Activated naive CD8-positive, alpha-beta T cell treated with anti-CD3 and anti-CD28 coated beads, Interleukin-2, amount 50 U/mL, for 24 hours (primary cell): ENCODE measurements at regions not wholly inside any gene's neighbourhood (a gene's known extent, or its start where the extent isn't known, plus 50 kb on each side); places are given as distances from the start of the nearest gene placed in this dataset.

Source experiments
- ATAC-seq: fragments of 150-1000 bp; cut with Tn5 transposase; one replicate; pipeline ENCODE4 v1.10.0; 2021
- DNase-seq: peaks from one replicate; pipeline ENCODE4 v3.0.0; 2021
- H3K27ac Mint-ChIP-seq: one replicate; pipeline ENCODE4 v1.8.0; 2021; ENCODE audit warnings: mild to moderate bottlenecking, mixed read lengths
- H3K27me3 Mint-ChIP-seq: one replicate; pipeline ENCODE4 v1.8.0; 2021; ENCODE audit warnings: mixed read lengths
- H3K36me3 Mint-ChIP-seq: one replicate; pipeline ENCODE4 v1.8.0; 2021; ENCODE audit warnings: low read depth, mixed read lengths
- H3K4me1 Mint-ChIP-seq: one replicate; pipeline ENCODE4 v1.8.0; 2021; ENCODE audit warnings: mixed read lengths
- H3K4me3 Mint-ChIP-seq: one replicate; pipeline ENCODE4 v1.8.0; 2021; ENCODE audit warnings: mild to moderate bottlenecking, moderate library complexity, mixed read lengths
- H3K9me3 Mint-ChIP-seq: one replicate; pipeline ENCODE4 v1.8.0; 2021; ENCODE audit warnings: mixed read lengths

DNA sequence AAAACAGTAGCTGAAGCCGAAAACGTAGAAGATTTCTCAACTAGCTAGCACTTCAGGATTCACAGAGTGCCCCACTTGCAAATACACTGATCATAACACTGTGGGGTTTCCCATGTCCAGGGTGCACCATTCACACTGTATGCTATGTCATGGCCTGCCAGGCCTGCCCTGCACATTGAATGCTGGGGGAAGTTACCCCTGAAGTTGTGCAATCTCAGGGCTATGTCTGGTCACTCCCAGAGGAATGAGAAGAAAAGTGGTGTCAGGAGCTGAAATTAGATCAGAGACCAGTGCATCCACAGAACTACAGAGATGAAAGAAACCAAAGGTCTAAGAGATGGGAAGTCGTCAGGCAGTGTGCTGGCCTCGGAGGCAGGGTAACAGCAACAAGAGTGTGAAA lies 196.8 kb downstream of the RAP2A start:
- ATAC-seq (no peak), DNase-seq (no peak)
- Mint-ChIP-seq H3K4me1 (no peaks in the 10 kb centered on the region), H3K4me3 (no peak overlapping the region), H3K27ac (no peak overlapping the region), H3K27me3 (peaks cover 3% of the 10 kb centered on the region), H3K9me3 (no peaks in the 10 kb centered on the region), H3K36me3 (no peaks in the 10 kb centered on the region)

DNA sequence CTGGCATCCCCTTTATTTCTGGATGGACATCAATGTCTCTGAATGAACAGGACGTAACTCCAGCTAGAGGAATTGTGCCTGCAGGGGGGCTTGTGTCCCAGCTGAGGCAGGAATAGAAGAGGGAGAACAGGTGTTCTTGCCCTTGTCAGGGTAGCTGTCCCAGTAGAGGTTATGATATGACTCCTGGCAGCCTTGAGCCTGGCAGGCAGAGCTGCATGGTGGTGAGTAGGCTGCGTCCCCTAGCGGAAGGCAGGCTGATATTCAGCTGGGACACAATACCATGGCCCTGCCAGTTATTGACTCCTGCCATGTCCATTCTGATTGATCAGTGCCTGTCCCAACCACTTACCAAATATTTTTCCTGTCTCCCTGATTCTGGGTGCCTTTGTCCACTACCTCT lies 197.2 kb downstream of the RAP2A start:
- Mint-ChIP-seq H3K27ac (no peak overlapping the region), H3K36me3 (no peaks in the 10 kb centered on the region), H3K4me3 (no peak overlapping the region), H3K4me1 (no peaks in the 10 kb centered on the region), H3K27me3 (peaks cover 3% of the 10 kb centered on the region), H3K9me3 (no peaks in the 10 kb centered on the region)
- no peak for DNase-seq
- no peak for ATAC-seq

GRCh38 chr13:97639236-97639635 lies 205.3 kb downstream of the RAP2A start:
- no peak overlapping the region for H3K27ac Mint-ChIP-seq
- ATAC-seq (no peak), DNase-seq (no peak)
- no peaks in the 10 kb centered on the region for H3K27me3 Mint-ChIP-seq
- no peaks in the 10 kb centered on the region for H3K36me3 Mint-ChIP-seq
- H3K4me1 Mint-ChIP-seq, result no peaks in the 10 kb centered on the region
- H3K9me3 Mint-ChIP-seq, result no peaks in the 10 kb centered on the region
- no peak overlapping the region for H3K4me3 Mint-ChIP-seq

- Mint-ChIP-seq H3K36me3 (no peaks in the 10 kb centered on the region), H3K4me3 (no peak overlapping the region), H3K4me1 (no peaks in the 10 kb centered on the region), H3K27ac (no peak overlapping the region), H3K9me3 (no peaks in the 10 kb centered on the region), H3K27me3 (no peaks in the 10 kb centered on the region)
- ATAC-seq, result no peak
- no peak for DNase-seq
Observed at GRCh38 chr13:97640268-97640667, 206.3 kb downstream of the RAP2A start.

DNA sequence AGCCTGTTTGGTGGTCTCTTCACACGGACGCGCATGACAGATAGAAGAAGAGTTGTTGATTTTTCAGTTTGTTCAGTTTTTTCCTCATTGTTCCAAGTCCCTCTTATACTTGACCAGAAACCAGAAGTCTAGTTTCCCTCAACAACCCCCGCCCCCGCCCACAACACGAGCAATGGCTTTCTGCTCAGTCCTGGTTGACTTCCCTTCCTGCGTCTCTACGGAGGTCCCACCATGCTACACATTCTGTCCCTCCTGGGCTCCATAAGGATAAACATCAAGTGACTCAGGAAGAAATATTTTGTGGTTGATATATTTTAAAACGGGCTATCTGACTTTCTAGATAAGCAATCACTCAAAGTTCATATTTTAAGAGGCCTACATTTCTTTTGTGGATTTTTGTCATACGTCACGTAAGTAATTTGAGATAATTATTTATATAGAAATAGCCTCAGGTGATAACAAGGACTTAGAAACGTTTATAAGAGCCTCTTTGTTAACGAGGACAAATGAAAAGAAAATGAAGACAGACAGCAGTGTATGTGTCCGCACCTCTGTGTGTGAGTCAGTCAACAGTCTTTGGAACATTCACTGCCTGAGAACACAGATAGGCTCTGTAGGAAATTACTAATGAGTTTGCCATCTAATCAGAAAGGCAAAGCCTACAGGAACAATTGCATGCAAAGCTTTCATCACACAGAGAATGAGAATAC lies 214.4 kb downstream of the RAP2A start:
- Mint-ChIP-seq H3K27ac (no peak overlapping the region), H3K27me3 (no peaks in the 10 kb centered on the region), H3K4me1 (no peaks in the 10 kb centered on the region), H3K9me3 (no peaks in the 10 kb centered on the region), H3K36me3 (no peaks in the 10 kb centered on the region), H3K4me3 (no peak overlapping the region)
- ATAC-seq, result no peak
- no peak for DNase-seq

GRCh38 chr13:97648881-97649224 lies 214.9 kb downstream of the RAP2A start:
- Mint-ChIP-seq H3K27ac (no peak overlapping the region), H3K36me3 (no peaks in the 10 kb centered on the region), H3K9me3 (no peaks in the 10 kb centered on the region), H3K27me3 (no peaks in the 10 kb centered on the region), H3K4me1 (no peaks in the 10 kb centered on the region), H3K4me3 (no peak overlapping the region)
- DNase-seq (no peak), ATAC-seq (no peak)

GRCh38 chr13:97653443-97654140 lies 219.6 kb downstream of the RAP2A start:
- H3K4me3 Mint-ChIP-seq, result no peak overlapping the region
- H3K9me3 Mint-ChIP-seq, result no peaks in the 10 kb centered on the region
- no peaks in the 10 kb centered on the region for H3K36me3 Mint-ChIP-seq
- DNase-seq, result no peak
- H3K27me3 Mint-ChIP-seq, result no peaks in the 10 kb centered on the region
- no peak overlapping the region for H3K27ac Mint-ChIP-seq
- no peak for ATAC-seq
- H3K4me1 Mint-ChIP-seq, result no peaks in the 10 kb centered on the region

GRCh38 chr13:97654236-97654635 lies 220.3 kb downstream of the RAP2A start:
- no peaks in the 10 kb centered on the region for H3K9me3 Mint-ChIP-seq
- no peak for DNase-seq
- no peaks in the 10 kb centered on the region for H3K27me3 Mint-ChIP-seq
- no peak for ATAC-seq
- H3K4me3 Mint-ChIP-seq, result no peak overlapping the region
- H3K4me1 Mint-ChIP-seq, result no peaks in the 10 kb centered on the region
- no peaks in the 10 kb centered on the region for H3K36me3 Mint-ChIP-seq
- H3K27ac Mint-ChIP-seq, result no peak overlapping the region

DNA sequence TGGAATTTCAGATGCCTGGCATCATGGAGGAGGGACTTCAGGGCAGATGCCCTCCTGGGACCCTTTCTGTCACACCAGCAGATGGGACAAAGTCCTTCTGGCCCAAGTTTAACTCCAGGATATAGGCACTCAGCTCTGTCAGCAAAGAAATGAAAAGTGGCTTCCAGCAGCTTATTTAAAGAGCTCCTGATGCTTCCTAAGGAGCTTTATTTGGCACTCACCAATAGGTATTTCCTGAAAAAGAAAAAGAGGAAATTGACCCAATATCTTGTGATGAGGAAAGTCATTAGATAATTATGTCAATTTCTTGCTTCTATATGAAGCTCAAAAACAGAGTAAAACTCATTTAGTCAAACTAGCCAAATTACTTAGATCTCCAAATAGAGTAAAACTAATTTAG lies 224.6 kb downstream of the RAP2A start:
- H3K27me3 Mint-ChIP-seq, result peaks cover 6% of the 10 kb centered on the region
- no peak overlapping the region for H3K4me3 Mint-ChIP-seq
- H3K9me3 Mint-ChIP-seq, result no peaks in the 10 kb centered on the region
- no peak overlapping the region for H3K27ac Mint-ChIP-seq
- H3K4me1 Mint-ChIP-seq, result no peaks in the 10 kb centered on the region
- no peak for ATAC-seq
- no peak for DNase-seq
- H3K36me3 Mint-ChIP-seq, result no peaks in the 10 kb centered on the region

- ATAC-seq, result no peak
- no peak overlapping the region for H3K4me3 Mint-ChIP-seq
- no peaks in the 10 kb centered on the region for H3K9me3 Mint-ChIP-seq
- H3K27ac Mint-ChIP-seq, result no peak overlapping the region
- peaks cover 9% of the 10 kb centered on the region for H3K27me3 Mint-ChIP-seq
- H3K36me3 Mint-ChIP-seq, result no peaks in the 10 kb centered on the region
- no peaks in the 10 kb centered on the region for H3K4me1 Mint-ChIP-seq
- DNase-seq, result no peak
Observed at GRCh38 chr13:97659602-97660001, 225.6 kb downstream of the RAP2A start.

GRCh38 chr13:97660594-97661260 lies 226.8 kb downstream of the RAP2A start:
- H3K9me3 Mint-ChIP-seq, result no peaks in the 10 kb centered on the region
- H3K27me3 Mint-ChIP-seq, result peaks cover 9% of the 10 kb centered on the region
- no peaks in the 10 kb centered on the region for H3K36me3 Mint-ChIP-seq
- no peak for ATAC-seq
- no peaks in the 10 kb centered on the region for H3K4me1 Mint-ChIP-seq
- H3K27ac Mint-ChIP-seq, result no peak overlapping the region
- H3K4me3 Mint-ChIP-seq, result no peak overlapping the region
- DNase-seq, result no peak

GRCh38 chr13:97686594-97686993 lies 252.6 kb downstream of the RAP2A start:
- ATAC-seq, result no peak
- H3K9me3 Mint-ChIP-seq, result no peaks in the 10 kb centered on the region
- no peak overlapping the region for H3K27ac Mint-ChIP-seq
- no peak for DNase-seq
- H3K27me3 Mint-ChIP-seq, result peaks cover 10% of the 10 kb centered on the region
- no peak overlapping the region for H3K4me3 Mint-ChIP-seq
- H3K36me3 Mint-ChIP-seq, result no peaks in the 10 kb centered on the region
- no peaks in the 10 kb centered on the region for H3K4me1 Mint-ChIP-seq

DNA sequence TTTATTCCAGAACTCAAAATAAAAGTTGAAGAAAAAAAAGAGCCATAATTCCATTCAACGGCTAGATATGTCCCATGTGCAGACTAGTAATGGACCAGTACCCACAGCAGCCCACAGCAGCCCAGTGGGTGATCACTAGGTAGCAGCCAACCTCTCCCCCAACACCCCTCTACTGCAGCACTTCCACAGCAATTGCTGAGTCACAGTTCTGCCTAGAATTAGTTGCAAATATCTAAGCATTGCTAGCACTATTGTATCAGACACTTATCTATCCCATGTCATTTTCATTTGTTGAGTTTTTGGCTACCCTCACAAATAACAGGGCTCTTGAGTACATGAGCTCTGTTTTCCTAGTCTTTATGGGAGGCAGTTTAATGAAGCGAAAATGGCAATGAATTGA lies 258.7 kb downstream of the RAP2A start:
- Mint-ChIP-seq H3K4me1 (no peaks in the 10 kb centered on the region), H3K27ac (no peak overlapping the region), H3K36me3 (no peaks in the 10 kb centered on the region), H3K27me3 (no peaks in the 10 kb centered on the region), H3K9me3 (no peaks in the 10 kb centered on the region), H3K4me3 (no peak overlapping the region)
- no peak for DNase-seq
- ATAC-seq, result no peak

GRCh38 chr13:97695684-97696083 lies 257.8 kb upstream of the IPO5 start:
- Mint-ChIP-seq H3K4me3 (no peak overlapping the region), H3K27me3 (no peaks in the 10 kb centered on the region), H3K9me3 (no peaks in the 10 kb centered on the region), H3K4me1 (no peaks in the 10 kb centered on the region), H3K27ac (no peak overlapping the region), H3K36me3 (no peaks in the 10 kb centered on the region)
- no peak for DNase-seq
- ATAC-seq, result no peak

DNA sequence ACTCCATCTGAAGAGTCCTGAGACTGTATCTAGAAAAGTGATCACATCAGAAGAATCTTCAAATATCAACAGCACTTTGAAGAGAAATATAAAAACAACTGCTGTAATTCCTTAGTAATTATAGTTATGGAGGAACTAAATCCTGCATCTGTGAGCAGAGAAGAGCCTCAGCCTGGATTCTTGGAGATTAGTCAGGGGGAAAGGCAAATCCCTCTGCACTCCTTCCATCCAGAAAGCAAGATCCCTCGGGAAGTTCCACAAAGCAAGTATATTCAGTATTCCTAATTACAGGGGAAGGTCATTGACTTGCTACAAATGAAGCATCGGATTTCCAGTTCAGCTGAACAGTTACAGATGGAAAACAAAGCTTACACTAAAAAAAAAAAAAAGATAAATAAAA lies 256.6 kb upstream of the IPO5 start:
- Mint-ChIP-seq H3K9me3 (no peaks in the 10 kb centered on the region), H3K27me3 (no peaks in the 10 kb centered on the region), H3K4me1 (no peaks in the 10 kb centered on the region), H3K27ac (no peak overlapping the region), H3K36me3 (no peaks in the 10 kb centered on the region), H3K4me3 (no peak overlapping the region)
- DNase-seq (no peak), ATAC-seq (no peak)
